SHP77 (cell line): ENCODE measurements at regions not wholly inside any gene's neighbourhood (a gene's known extent, or its start where the extent isn't known, plus 50 kb on each side); places are given as distances from the start of the nearest gene placed in this dataset.

Source experiments
- DNase-seq, 2 experiments: peaks; one replicate each; lab custom pipeline; 2025; lab: John Stamatoyannopoulos, UW

DNA sequence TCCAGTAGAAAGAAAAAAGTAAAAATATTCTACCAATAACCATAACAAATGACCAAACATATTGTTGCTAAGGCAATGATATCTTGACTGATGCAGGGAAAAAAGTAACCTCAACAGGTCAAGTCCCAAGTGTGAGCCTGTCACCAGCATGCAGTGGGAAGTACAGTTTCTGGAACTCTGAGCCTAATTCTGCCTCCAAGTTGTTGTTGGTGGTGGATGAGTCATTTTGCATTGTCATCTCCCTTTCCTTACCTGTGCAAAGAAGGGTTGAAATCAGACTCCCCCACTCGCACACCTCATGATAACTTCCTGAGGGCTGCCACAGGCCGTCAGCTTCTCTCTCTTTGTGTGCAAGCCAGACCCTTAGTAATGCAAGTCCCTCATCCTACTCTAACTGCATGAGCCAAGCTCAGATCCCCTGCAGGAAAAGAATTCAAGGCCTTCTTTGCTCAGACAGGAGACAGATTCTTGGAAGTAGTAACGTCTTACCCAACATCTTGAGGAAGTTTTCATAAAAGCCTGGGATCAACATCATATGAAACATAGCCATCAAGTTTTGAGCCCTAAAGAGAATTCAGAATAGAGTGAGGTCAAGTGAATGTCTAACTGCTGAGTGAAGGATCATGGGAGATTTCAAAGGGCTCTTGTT, 207.6 kb upstream of the FOXA2 start:
- DNase-seq, result no peak

DNA sequence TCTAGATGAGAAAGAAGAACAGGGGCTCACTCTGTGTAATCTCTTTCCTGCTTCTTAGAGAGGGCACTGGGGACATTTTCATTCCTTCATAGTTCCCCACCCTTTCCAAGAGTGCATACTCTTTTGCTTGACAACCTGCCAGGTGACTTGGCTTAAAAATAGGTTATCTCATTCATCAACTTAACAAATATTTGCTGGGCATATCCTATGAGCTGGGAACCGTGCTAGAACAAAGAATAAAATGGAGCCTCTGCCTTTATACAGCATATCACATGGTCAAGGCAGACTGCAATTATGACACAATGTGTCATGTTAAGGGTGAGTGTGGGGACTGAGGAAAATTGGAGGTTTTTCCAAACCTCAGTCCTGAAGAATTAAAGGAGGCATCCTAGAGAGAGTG, 209.8 kb upstream of the FOXA2 start:
- no peak for DNase-seq

DNA sequence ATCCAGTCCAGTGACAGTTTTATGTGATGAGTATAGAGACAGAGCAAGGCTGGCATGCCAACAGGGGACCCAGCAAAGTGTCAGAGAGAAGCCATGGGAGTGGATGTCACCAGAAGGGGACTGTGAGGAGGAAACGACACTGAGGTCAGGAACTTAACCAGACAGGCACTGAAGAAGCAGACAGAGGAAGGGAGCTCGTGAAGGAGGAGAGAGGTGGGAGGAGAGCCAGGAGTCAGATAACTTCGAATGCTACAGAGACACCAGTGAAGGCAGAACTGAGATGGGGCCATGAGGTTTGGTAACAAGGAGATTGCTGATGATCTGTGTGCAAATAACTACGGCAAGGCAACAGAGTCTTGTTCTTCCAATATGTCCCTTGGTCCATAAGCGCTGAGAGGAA, 211.1 kb upstream of the FOXA2 start:
- no peak for DNase-seq

- DNase-seq, result no peak
These were observed 211.5 kb upstream of the FOXA2 start for GRCh38 chr20:22795871-22796270.

DNA sequence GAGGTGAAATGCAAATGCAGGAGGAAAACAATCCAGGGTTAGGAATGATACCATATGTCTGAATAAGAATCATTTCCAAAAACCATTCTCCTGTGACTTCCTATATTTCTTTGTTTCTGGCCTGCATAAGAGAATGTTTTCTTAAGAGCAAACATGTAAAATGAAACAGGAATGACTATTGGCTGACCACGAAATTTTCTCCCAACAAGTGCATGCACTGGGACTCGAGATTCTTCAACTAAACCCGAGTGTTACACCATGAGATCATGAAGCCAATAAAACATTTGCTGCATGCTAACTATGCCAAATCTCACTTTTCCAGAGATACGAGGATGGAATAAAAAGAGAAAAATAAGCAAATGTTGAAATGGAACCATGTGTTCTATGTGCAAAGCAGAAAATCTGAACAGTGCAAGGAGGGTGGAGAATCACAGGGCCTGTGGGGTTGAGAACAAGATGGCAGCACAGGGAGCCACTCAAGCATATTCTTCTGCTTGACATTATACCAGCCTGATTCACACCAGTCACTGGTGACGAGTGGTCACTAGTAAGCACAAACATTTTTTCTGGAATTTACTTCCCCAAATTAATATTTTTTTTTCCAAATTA, 212.2 kb upstream of the FOXA2 start:
- DNase-seq, result no peak

DNA sequence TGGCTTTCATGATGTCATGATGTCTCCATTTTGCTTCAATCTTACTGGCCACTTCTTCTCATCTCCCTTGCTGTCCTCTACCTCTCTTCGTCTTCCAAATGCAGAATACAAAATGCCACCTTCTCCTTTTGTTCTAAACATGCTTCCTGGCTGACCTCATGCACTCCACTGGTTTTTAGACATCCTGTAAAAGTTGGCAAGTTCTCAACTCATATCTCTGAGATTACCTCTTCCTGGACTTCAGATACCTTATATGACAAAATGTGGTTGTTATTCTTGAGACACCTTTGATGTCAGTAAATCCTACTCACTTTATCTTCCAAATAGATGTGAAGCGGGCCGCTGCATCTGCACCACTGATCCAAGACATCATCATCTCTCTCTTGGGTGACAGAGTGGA, 212.7 kb upstream of the FOXA2 start:
- no peak for DNase-seq

GRCh38 chr20:22799687-22800086, 215.3 kb upstream of the FOXA2 start:
- DNase-seq, result no peak

GRCh38 chr20:22800129-22800528, 215.8 kb upstream of the FOXA2 start:
- DNase-seq, result no peak

GRCh38 chr20:22801528-22801927, 217.2 kb upstream of the FOXA2 start:
- DNase-seq, result no peak

- no peak for DNase-seq
These were observed 217.9 kb upstream of the FOXA2 start for GRCh38 chr20:22802296-22802695.

- no peak for DNase-seq
These were observed 220.8 kb upstream of the FOXA2 start for GRCh38 chr20:22805219-22805618.

DNA sequence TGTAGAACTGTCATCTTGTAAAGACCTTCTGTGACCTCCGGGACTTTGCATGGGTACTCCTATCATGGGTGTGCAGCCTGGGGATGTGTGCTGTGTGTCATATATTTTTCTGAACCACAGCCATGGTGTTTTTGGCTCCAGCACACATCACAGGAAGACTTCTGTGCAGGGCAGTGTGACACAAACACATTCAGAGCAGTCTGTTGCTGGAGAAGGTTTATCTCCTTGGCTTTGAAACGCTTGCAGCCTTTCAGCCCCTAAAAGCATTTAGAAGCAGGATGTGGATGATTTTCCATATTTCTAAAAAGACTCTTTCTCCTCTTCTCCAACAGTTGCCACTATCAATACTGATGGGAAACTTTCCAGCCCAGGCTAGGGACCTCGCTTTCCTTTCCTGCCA, 221.6 kb upstream of the FOXA2 start:
- DNase-seq, result no peak

DNA sequence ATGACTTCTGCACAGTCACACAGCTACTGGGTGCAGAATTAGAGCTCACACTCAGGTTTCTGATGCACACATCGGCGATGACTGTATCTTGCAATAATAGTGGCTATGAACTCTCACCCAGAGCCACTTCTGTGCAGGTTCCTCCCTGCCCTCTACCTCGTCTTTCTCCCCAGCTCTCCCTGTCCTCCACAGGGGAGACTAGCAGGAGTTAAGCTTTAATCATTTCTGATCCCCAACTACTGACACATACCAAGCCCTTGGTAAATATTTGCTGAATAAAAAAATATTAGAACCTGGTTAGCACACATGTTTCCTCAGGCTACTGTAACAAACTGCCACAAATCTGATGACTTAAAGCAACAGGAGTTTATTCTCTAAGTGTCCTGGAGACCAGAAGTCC, 222.7 kb upstream of the FOXA2 start:
- no peak for DNase-seq

DNA sequence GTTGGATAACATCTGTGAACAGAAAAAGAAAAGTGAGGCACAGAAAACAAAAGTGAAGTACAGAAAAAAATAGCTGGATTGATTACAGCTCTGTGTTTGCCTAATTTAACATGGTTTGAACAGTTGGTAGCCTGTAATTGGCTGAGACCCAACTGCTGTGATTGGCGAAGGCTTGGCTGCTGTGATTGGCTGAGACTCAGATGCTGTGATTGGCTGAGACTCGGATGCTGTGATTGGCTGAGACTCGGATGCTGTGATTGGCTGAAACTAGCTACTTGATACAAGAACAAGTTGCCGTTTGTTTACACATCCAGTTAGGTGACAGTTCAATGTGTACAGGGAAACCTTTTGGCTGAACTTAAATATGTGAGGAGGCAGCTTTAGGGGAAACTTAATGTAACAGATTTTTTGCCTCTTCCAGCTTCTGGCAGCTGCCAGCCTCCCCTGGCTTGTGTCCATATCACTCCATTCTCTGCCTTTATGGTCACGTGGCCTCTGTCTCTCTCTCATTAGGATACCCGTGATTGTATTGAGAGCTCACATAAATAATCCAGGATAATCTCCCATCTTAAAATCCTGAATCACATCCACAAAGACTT, 223.4 kb upstream of the FOXA2 start:
- DNase-seq, result no peak

DNA sequence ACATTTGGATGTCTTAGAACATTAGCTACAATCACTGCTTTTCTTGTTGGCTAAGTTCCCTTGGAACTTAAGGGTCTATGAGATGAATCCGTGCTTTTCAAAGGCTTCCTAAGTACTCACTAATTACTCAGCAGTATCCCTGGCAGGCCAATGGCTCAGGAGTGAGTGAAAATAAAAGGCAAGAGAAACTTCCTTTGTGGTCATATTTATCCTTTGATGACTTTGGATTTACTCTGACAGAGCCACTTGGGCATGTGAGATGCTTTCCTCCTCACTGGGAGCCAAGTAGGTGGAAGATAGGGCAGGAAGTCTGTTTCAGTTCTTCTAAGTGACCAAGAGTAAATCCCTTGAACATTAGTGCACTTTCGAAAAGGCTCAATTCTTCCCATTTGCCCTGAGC, 224.3 kb upstream of the FOXA2 start:
- no peak for DNase-seq

DNA sequence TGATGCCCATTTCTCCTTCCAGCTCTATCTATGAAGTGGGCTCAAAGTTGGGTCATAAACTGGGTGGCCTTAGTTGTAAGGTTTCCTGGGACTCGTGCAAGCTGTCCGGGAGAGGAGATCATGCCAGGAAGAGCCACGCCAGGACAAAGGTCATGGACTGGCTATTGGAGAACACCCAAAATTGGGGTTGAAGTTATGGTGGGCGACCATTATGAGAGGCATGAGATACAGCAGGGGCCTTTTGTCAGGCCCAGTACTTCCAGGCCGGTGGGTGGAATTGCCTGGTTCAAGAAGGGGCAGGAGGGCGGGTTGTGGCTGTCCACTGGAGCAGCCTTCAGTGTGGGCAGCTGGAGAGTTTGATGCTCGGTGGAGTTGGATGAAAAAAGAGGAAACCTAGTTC, 225.1 kb upstream of the SSTR4 start:
- no peak for DNase-seq

GRCh38 chr20:22810626-22811569, 224.2 kb upstream of the SSTR4 start:
- no peak for DNase-seq

DNA sequence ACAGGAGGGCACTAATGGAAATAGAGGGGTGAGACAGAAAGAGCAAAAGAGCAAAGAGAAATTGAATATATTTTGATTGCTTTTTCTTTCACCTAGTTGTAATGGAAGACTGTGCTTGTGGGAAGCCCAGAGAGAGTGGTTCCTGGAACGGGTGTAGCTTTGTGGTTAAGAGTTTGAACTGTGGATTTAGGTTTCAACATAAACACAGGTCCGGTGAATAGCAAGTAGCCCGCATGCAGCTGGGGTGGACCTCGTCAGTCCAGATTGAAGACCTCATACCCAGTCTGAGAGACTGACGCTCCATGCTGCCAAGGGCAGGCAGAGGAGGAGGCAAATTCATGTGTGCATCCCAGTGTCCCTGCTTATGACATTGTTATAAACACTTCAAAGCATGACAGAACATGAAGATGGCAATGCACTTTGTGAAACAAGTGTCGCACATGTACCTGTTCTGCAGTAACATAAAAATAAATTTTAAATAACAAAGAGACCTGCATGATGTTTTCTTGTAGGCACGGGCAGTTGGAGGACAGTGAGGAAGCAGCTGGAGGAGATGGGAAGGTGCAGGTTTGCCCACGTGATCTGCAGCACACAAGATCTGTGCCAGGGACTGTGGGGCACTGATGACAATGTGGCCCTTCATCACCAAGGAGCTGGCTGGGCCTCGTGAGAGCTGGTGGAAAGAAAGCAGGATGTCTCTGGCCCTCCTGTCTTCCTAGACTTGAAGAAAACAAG, 220.5 kb upstream of the SSTR4 start:
- DNase-seq, result no peak

DNA sequence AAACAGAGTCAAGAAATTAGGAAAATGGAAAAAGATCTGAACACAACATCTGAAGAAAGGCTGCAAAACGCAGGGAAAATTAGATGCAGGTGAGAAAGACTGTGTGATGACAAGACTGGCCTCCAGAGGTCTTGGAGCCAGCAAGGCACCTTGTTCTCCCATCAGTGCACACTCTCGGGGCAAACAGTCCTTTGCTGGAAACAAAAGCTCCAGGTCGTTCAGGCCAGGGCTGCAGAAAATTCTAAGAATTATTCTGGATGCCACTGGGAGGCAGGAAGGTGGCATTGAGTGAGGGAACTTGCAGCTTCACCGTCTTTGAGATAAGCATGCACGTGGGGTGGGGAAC, 219.9 kb upstream of the SSTR4 start:
- no peak for DNase-seq

DNA sequence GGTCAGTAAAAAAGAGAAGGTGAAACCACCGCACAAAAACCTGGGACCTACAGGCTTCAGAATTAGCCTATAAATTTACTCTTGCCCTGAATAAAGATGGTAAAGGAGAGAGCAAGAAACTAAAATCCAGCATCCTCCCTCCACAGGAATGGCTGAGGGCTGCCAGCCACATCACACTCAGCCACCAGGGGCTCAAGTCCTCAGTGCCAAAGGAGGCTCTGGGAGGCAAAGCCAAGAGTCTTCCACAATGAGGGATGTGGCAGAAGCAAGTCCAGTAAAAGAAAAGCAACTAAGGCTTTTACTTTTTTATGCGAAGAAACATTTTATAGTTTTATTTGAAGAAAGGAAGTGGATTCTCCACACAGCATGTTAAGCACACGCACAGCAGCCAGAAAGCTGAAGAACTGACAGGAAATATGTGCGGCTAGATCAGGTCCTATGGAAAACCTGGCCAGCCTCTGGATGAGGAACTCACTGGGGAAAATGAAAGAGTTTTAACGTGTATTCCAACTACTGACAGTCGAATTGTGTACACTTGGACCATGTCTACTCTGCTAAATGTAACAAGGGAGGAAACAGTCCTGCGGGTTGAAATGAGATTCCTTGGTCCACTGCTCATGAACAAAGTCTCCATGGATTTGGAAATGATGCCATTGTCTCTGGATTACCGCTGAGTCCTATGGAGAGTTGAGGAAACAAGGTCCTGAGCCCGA, 219.4 kb upstream of the SSTR4 start:
- no peak for DNase-seq

GRCh38 chr20:22818636-22819035, 216.5 kb upstream of the SSTR4 start:
- no peak for DNase-seq
